HCT116 (cell line): ENCODE measurements at regions not wholly inside any gene's neighbourhood (a gene's known extent, or its start where the extent isn't known, plus 50 kb on each side); places are given as distances from the start of the nearest gene placed in this dataset.

ENCODE experiments used
- ATAC-seq: fragments of 200-7000 bp; cut with Tn5 transposase; 2 replicates; pipeline ENCODE4 v1.9.1; 2020; ENCODE audit warnings: mild to moderate bottlenecking, moderate library complexity
- BruUV-seq: library from RNA; stranded (reverse); fragments of 400-500 nt; replicated peaks from 2 replicates; lab custom pipeline; 2021; lab: Mats Ljungman, UMichigan
- CTCF ChIA-PET: fragments of 300-600 bp; sonication (Branson Sonifier 250); formaldehyde crosslinking; loops from one replicate; lab custom pipeline; 2021; ENCODE audit warnings: antibody characterized with exemption; lab: Charles Lee
- POLR2A ChIA-PET: fragments of 300-600, 350-600 bp; sonication (Branson Sonifier 250); formaldehyde crosslinking; loops from one replicate; lab custom pipeline; 2021; ENCODE audit warnings: antibody characterized with exemption; lab: Charles Lee
- RAD21 ChIA-PET, 2 experiments: fragments of 300-600 bp; sonication (Branson Sonifier 250); formaldehyde crosslinking; loops; one replicate each; lab custom pipeline; 2023; ENCODE audit warnings: low total read pairs in 2 of 2; ENCODE audit not compliant: uncharacterized antibody in 2 of 2, unreplicated experiment in 2 of 2, low non-redundant PET in 1 of 2; lab: Charles Lee
- DNase-seq: peaks from one replicate; pipeline ENCODE4 v3.0.0-alpha.2; 2010; ENCODE audit warnings: low read depth, low spot score
- H2AFZ ChIP-seq: fragments of 200-600 bp; shearing (Covaris generic), sonication (generic); 2 replicates; pipeline ENCODE4 v1.6.1; 2017; ENCODE audit warnings: low read depth, mixed run types, mixed read lengths, antibody characterized with exemption, low read length; ENCODE audit not compliant: poor library complexity, severe bottlenecking
- H3K27ac ChIP-seq: 2 replicates; pipeline ENCODE4 v1.5.1; 2012; ENCODE audit warnings: low read depth, low read length
- H3K27me3 ChIP-seq: fragments of 200-600 bp; sonication (generic); 2 replicates; pipeline ENCODE4 v1.6.1; 2016; ENCODE audit warnings: mixed run types, low read length, mixed read lengths; ENCODE audit not compliant: insufficient read depth
- H3K36me3 ChIP-seq, 2 experiments: fragments of 200-500 bp in 1 of 2; fragments of 200-600 bp in 1 of 2; sonication (Bioruptor generic) in 1 of 2; sonication (generic) in 1 of 2; 2 replicates each; pipeline versions ENCODE4 v1.5.1 to v1.6.1; 2014 to 2016; ENCODE audit warnings: low read length in 2 of 2, inconsistent platforms in 1 of 2, mixed read lengths in 1 of 2, mixed run types in 1 of 2; ENCODE audit not compliant: insufficient read depth in 2 of 2, control insufficient read depth in 1 of 2
- H3K4me1 ChIP-seq, 2 experiments: fragments of 200-600 bp in 1 of 2; sonication (generic) in 1 of 2; 2 replicates each; pipeline versions ENCODE4 v1.5.1 to v1.6.1; 2012 to 2017; ENCODE audit warnings: low read length in 2 of 2, inconsistent platforms in 1 of 2, mild to moderate bottlenecking in 1 of 2, mixed read lengths in 1 of 2, mixed run types in 1 of 2, moderate library complexity in 1 of 2; ENCODE audit not compliant: insufficient read depth in 2 of 2, control insufficient read depth in 1 of 2
- H3K4me2 ChIP-seq: fragments of 200-600 bp; sonication (generic); 2 replicates; pipeline ENCODE4 v1.6.1; 2017; ENCODE audit warnings: mixed run types, low read length, mixed read lengths
- H3K4me3 ChIP-seq, 2 experiments: fragments of 200-600 bp in 1 of 2; sonication (generic) in 1 of 2; replicated peaks in 1 of 2; 2 replicates each; pipeline ENCODE4 v1.5.1; 2011 to 2016; ENCODE audit warnings: low read length in 2 of 2, control low read depth in 1 of 2, low read depth in 1 of 2, mild to moderate bottlenecking in 1 of 2, mixed read lengths in 1 of 2, mixed run types in 1 of 2
- H3K79me2 ChIP-seq: fragments of 200-600 bp; sonication (generic); 2 replicates; pipeline ENCODE4 v1.6.1; 2017; ENCODE audit warnings: mild to moderate bottlenecking, mixed run types, low read length, moderate library complexity, mixed read lengths; ENCODE audit not compliant: insufficient read depth
- H3K9ac ChIP-seq: fragments of 200-600 bp; sonication (generic); 2 replicates; pipeline ENCODE4 v1.6.1; 2016; ENCODE audit warnings: low read length, mixed read lengths
- H3K9me2 ChIP-seq: fragments of 200-600 bp; sonication (generic), shearing (Covaris generic); 2 replicates; pipeline ENCODE4 v1.6.1; 2017; ENCODE audit warnings: mixed run types, mild to moderate bottlenecking, moderate library complexity; ENCODE audit not compliant: insufficient read depth
- H3K9me3 ChIP-seq, 2 experiments: fragments of 200-500 bp in 1 of 2; fragments of 200-600 bp in 1 of 2; sonication (Bioruptor generic) in 1 of 2; sonication (generic) in 1 of 2; 2 replicates each; pipeline ENCODE4 v1.6.1; 2014 to 2017; ENCODE audit warnings: low read length in 2 of 2, mixed read lengths in 2 of 2, inconsistent platforms in 1 of 2, low read depth in 1 of 2, mild to moderate bottlenecking in 1 of 2, mixed run types in 1 of 2, moderate library complexity in 1 of 2; ENCODE audit not compliant: control insufficient read depth in 1 of 2, insufficient read depth in 1 of 2
- H4K20me1 ChIP-seq: fragments of 200-600 bp; sonication (generic), shearing (Covaris generic); 2 replicates; pipeline ENCODE4 v1.6.1; 2017; ENCODE audit warnings: mixed run types, mild to moderate bottlenecking, moderate library complexity; ENCODE audit not compliant: insufficient read depth
- ATF3 ChIP-seq: IDR thresholded peaks from 2 replicates; pipeline ENCODE4 v1.6.1; 2012
- CBX3 ChIP-seq: IDR thresholded peaks from 2 replicates; pipeline ENCODE4 v1.6.1; 2012; ENCODE audit warnings: low read depth
- ELF1 ChIP-seq: IDR thresholded peaks from 2 replicates; pipeline ENCODE4 v1.6.1; 2012; ENCODE audit warnings: low read depth, borderline replicate concordance
- JUND ChIP-seq: IDR thresholded peaks from 2 replicates; pipeline ENCODE4 v1.6.1; 2012
- MAX ChIP-seq: IDR thresholded peaks from 2 replicates; pipeline ENCODE4 v1.6.1; 2012
- POLR2AphosphoS5 ChIP-seq: IDR thresholded peaks from 2 replicates; pipeline ENCODE4 v1.6.1; 2011; ENCODE audit warnings: mild to moderate bottlenecking, low read depth, low read length, moderate library complexity
- RAD21 ChIP-seq: IDR thresholded peaks from 2 replicates; pipeline ENCODE4 v1.6.1; 2012; ENCODE audit warnings: low read depth, mild to moderate bottlenecking
- REST ChIP-seq: IDR thresholded peaks from 2 replicates; pipeline ENCODE4 v1.6.1; 2012; ENCODE audit warnings: low read depth
- SP1 ChIP-seq: IDR thresholded peaks from 2 replicates; pipeline ENCODE4 v1.6.1; 2012; ENCODE audit warnings: low read depth
- SRF ChIP-seq: IDR thresholded peaks from 2 replicates; pipeline ENCODE4 v1.6.1; 2012; ENCODE audit warnings: low read depth
- ZBTB33 ChIP-seq: IDR thresholded peaks from 2 replicates; pipeline ENCODE4 v1.6.1; 2011; ENCODE audit warnings: mild to moderate bottlenecking, low read length, moderate library complexity; ENCODE audit not compliant: insufficient replicate concordance; ENCODE audit errors: extremely low read depth
- ZFX ChIP-seq: fragments of 450-650 bp; IDR thresholded peaks from 2 replicates; pipeline ENCODE4 v1.6.1; 2017
- ZNF274 ChIP-seq: fragments of 200-500 bp; sonication (Bioruptor generic); IDR thresholded peaks from 2 replicates; pipeline ENCODE4 v1.6.1; 2014; ENCODE audit warnings: mild to moderate bottlenecking, low read depth, low read length, inconsistent platforms
- intact Hi-C: fragments of 100-400 bp; cut with micrococcal nuclease; formaldehyde crosslinking; loops from 2 replicates; pipeline ENCODE4 v1.10.0; 2022

DNA sequence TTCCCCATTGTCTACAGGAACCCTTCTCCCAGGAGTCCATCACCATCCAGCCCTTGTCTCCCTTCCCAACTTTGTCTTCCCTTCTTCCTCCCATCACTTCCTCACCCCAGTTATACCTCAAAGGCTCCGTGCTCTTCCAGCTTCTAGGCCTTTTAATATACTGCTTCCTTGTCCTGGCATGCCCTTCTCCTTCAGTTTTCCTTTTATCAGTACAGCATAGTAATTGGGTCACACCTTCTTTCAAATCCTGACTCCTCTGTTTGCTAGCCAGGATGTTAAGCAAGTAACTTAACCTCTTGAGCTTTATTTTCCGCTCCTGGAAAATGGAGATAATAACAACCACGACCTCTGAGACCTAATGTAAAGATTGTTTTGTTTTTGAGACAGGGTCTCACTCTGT is 54.9 kb upstream of the PNRC1 start:
- no peaks in the 10 kb centered on the region for H3K36me3 ChIP-seq
- no peak for ATAC-seq
- no peak overlapping the region for H3K4me2 ChIP-seq
- no peaks in the 10 kb centered on the region for H3K79me2 ChIP-seq
- no peak for DNase-seq
- H3K4me1 ChIP-seq = 0 out of 4 replicates have a peak, but pooled peaks cover 0 to 6% of the 10 kb centered on the region in 2 experiments
- no peaks in the 10 kb centered on the region for H3K27me3 ChIP-seq
- no TSS peak for BruUV-seq
- TF ChIP-seq JUND (no peak), SP1 (no peak), RAD21 (no peak), ZBTB33 (no peak)
- intact Hi-C loops = no loop called here
- no peaks in the 10 kb centered on the region for H4K20me1 ChIP-seq
- CTCF ChIA-PET = no interaction called here
- H3K9me3 ChIP-seq = no peaks in the 10 kb centered on the region
- H2AFZ ChIP-seq = no peak overlapping the region
- H3K4me3 ChIP-seq = no peak overlapping the region
- POLR2A ChIA-PET = no interaction called here
- RAD21 ChIA-PET = no interaction called here
- no peak overlapping the region for H3K27ac ChIP-seq
- H3K9me2 ChIP-seq = no peaks in the 10 kb centered on the region
- H3K9ac ChIP-seq = no peak overlapping the region

DNA sequence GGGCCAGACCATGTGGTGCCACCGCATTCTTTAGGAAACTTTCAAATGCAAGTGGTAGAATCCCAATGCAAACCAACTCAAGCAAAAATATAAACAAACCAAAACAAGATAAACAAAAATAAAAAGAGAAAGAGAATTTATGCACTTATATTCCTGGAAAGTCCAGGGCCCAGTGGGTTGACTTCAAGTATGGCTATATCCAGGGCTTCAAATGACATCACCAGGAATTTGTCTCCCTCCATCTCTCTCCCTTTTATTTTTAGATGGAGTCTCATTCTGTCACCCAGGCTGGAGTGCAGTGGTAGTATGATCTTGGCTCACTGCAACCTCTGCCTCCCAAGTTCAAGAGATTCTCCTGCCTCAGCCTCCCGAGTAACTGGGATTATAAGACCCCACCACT is 56.1 kb upstream of the PNRC1 start:
- POLR2A ChIA-PET = no interaction called here
- ATAC-seq = no peak
- no peaks in the 10 kb centered on the region for H3K9me3 ChIP-seq
- BruUV-seq = no TSS peak
- H3K27ac ChIP-seq = no peak overlapping the region
- RAD21 ChIA-PET = no interaction called here
- H2AFZ ChIP-seq = no peak overlapping the region
- CTCF ChIA-PET = no interaction called here
- no peak for DNase-seq
- no peaks in the 10 kb centered on the region for H3K79me2 ChIP-seq
- intact Hi-C loops = no loop called here
- 0 out of 4 replicates have a peak, but pooled peaks cover 0 to 6% of the 10 kb centered on the region in 2 experiments for H3K4me1 ChIP-seq
- no peaks in the 10 kb centered on the region for H3K9me2 ChIP-seq
- no peaks in the 10 kb centered on the region for H3K27me3 ChIP-seq
- no peak overlapping the region for H3K9ac ChIP-seq
- H3K36me3 ChIP-seq = no peaks in the 10 kb centered on the region
- no peak overlapping the region for H3K4me2 ChIP-seq
- no peak overlapping the region for H3K4me3 ChIP-seq
- no peaks in the 10 kb centered on the region for H4K20me1 ChIP-seq
- TF ChIP-seq ZFX (no peak), SP1 (no peak), ELF1 (no peak), SRF (no peak), RAD21 (no peak), POLR2AphosphoS5 (no peak), REST (no peak), CBX3 (no peak), ATF3 (no peak), ZNF274 (no peak), ZBTB33 (no peak), MAX (no peak)
